Brain microvascular endothelial cell (primary cell): ENCODE measurements at regions not wholly inside any gene's neighbourhood (a gene's known extent, or its start where the extent isn't known, plus 50 kb on each side); places are given as distances from the start of the nearest gene placed in this dataset.

Experiments
- DNase-seq: peaks from one replicate; pipeline ENCODE4 v3.0.0-alpha.2; 2020
- H3K27ac ChIP-seq: fragments of 250-450 bp; sonication (Bioruptor Pico); 2 replicates; pipeline ENCODE4 v1.5.1; 2020; ENCODE audit warnings: mild to moderate bottlenecking, moderate library complexity
- H3K27me3 ChIP-seq: fragments of 250-450 bp; sonication (Bioruptor Pico); replicated peaks from 2 replicates; pipeline ENCODE4 v1.5.1; 2020; ENCODE audit warnings: mild to moderate bottlenecking
- H3K36me3 ChIP-seq: fragments of 250-450 bp; sonication (Bioruptor Pico); replicated peaks from 2 replicates; pipeline ENCODE4 v1.5.1; 2020; ENCODE audit warnings: mild to moderate bottlenecking
- H3K4me3 ChIP-seq: 2 replicates; pipeline ENCODE4 v1.5.1; 2011; ENCODE audit warnings: low read depth, mild to moderate bottlenecking, control low read depth, low read length, moderate library complexity
- in situ Hi-C: cut with HindIII; loops from 2 replicates; pipeline ENCODE4 v1.10.0; 2017; ENCODE audit warnings: low sequenced_read_pairs, low pct_ligation_motif_present
- TF ChIP-seq, protein P1 (sequence below): IDR thresholded peaks from 2 replicates; pipeline ENCODE4 v1.5.1; 2011; ENCODE audit warnings: low read depth, mild to moderate bottlenecking, moderate library complexity, low read length, control low read depth, inconsistent platforms; ENCODE audit errors: missing control alignments

- Histone ChIP-seq H3K36me3 (no peaks in the 10 kb centered on the region), H3K27me3 (no peaks in the 10 kb centered on the region), H3K4me3 (no peak overlapping the region), H3K27ac (no peak overlapping the region)
- DNase-seq = no peak
- in situ Hi-C loops = no loop called here
- TF ChIP-seq, protein P1, sequence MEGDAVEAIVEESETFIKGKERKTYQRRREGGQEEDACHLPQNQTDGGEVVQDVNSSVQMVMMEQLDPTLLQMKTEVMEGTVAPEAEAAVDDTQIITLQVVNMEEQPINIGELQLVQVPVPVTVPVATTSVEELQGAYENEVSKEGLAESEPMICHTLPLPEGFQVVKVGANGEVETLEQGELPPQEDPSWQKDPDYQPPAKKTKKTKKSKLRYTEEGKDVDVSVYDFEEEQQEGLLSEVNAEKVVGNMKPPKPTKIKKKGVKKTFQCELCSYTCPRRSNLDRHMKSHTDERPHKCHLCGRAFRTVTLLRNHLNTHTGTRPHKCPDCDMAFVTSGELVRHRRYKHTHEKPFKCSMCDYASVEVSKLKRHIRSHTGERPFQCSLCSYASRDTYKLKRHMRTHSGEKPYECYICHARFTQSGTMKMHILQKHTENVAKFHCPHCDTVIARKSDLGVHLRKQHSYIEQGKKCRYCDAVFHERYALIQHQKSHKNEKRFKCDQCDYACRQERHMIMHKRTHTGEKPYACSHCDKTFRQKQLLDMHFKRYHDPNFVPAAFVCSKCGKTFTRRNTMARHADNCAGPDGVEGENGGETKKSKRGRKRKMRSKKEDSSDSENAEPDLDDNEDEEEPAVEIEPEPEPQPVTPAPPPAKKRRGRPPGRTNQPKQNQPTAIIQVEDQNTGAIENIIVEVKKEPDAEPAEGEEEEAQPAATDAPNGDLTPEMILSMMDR = no peak
These were observed 78.2 kb upstream of the MKLN1 start for GRCh38 chr7:131249483-131249882.

DNA sequence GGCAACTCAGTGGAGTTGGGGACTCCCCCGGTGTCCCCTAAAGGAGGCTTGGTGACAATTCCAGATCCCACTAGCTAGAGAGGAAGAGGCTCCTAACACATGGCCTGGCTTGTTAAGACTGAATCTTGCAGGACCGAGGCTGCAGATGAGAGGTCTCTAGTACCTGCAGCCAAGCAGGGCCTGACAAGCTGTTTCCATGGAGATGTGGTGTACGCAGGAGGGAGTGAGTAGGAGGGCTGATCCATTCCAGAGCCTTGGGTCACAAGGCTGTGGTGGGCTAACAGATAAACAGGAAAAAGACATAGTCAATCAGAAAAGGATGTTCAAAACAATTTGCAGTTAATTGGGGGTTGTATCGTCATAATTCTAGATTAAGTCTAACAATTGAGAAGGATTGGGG, 77.3 kb upstream of the MKLN1 start:
- no peak overlapping the region for H3K4me3 ChIP-seq
- no peaks in the 10 kb centered on the region for H3K27me3 ChIP-seq

DNA sequence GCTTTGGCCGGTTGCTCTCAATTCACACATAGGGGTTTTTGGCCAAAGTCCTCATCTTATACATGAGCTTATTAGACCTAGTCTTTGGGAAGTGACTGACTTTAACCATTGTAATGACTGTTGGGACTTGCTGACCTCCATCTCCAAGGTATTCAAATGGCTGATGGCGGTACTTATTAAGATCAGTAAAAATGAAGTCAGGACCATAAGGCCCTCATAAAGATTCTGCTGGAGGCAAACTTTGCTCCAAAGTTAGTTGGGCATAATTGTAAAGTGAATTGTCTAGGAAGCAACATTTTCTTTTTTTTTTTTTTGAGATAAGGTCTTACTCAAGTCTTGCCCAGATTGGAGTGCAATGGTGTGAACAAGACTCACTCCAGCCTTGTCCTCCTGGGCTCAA, 76.3 kb upstream of the MKLN1 start:
- Histone ChIP-seq H3K27me3 (no peaks in the 10 kb centered on the region), H3K36me3 (no peaks in the 10 kb centered on the region), H3K27ac (no peak overlapping the region), H3K4me3 (no peak overlapping the region)
- no peak for DNase-seq
- TF ChIP-seq, protein P1 = no peak
- in situ Hi-C loops = no loop called here

More for the DNA sequence above, 77.3 kb upstream of the MKLN1 start:
- no peak overlapping the region for H3K27ac ChIP-seq
- TF ChIP-seq, protein P1 = no peak
- DNase-seq = no peak
- in situ Hi-C loops = no loop called here
- H3K36me3 ChIP-seq = no peaks in the 10 kb centered on the region

- in situ Hi-C loops = no loop called here
- Histone ChIP-seq H3K27ac (no peak overlapping the region), H3K36me3 (no peaks in the 10 kb centered on the region), H3K27me3 (no peaks in the 10 kb centered on the region), H3K4me3 (no peak overlapping the region)
- no peak for DNase-seq
- TF ChIP-seq, protein P1 = no peak
These were observed 74.7 kb upstream of the MKLN1 start for GRCh38 chr7:131252976-131253375.

DNA sequence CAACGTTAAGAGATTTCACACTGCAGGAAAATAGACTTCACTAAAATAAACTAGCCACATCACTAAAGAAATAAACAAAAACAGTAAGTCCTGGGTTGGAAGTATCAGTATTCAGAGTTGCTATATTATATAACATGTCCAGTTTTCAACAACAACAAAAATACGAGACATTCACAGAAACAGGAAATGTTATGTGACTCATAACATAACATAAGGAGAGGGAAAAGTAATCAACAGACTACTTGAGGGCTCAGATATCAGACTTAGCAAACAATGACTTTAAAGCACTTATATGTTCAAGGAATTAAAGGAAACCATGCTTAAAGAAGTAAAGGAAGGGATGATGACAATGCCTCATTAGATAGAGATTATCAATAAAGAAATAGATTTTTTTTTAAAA, 73.5 kb upstream of the MKLN1 start:
- TF ChIP-seq, protein P1 = no peak
- H3K4me3 ChIP-seq = no peak overlapping the region
- in situ Hi-C loops = no loop called here
- H3K27ac ChIP-seq = no peak overlapping the region
- H3K36me3 ChIP-seq = no peaks in the 10 kb centered on the region
- H3K27me3 ChIP-seq = no peaks in the 10 kb centered on the region
- DNase-seq = no peak

- in situ Hi-C loops = no loop called here
These were observed 72.4 kb upstream of the MKLN1 start for GRCh38 chr7:131255242-131255641.

More at GRCh38 chr7:131255242-131255641, 72.4 kb upstream of the MKLN1 start:
- Histone ChIP-seq H3K27me3 (no peaks in the 10 kb centered on the region), H3K36me3 (no peaks in the 10 kb centered on the region), H3K4me3 (no peak overlapping the region), H3K27ac (no peak overlapping the region)
- no peak for DNase-seq
- TF ChIP-seq, protein P1 = no peak
